Lower leg skin (tissue), 4 donors: ENCODE measurements at regions not wholly inside any gene's neighbourhood (a gene's known extent, or its start where the extent isn't known, plus 50 kb on each side); places are given as distances from the start of the nearest gene placed in this dataset.

Experiments
- DNase-seq, 2 donors: peaks; one replicate each; pipeline ENCODE4 v3.0.0-alpha.2; 2019; ENCODE audit warnings: low spot score in 2 of 2
- H3K4me3 ChIP-seq: fragments of 200-600 bp; sonication (generic); 2 replicates; pipeline ENCODE4 v1.5.1; 2017; ENCODE audit warnings: mild to moderate bottlenecking, low read depth; ENCODE audit not compliant: poor library complexity, severe bottlenecking
- CTCF ChIP-seq, 3 donors: fragments of 450-650 bp; IDR thresholded peaks; one replicate each; pipeline ENCODE4 v1.5.1; 2016; ENCODE audit warnings: antibody characterized with exemption in 3 of 3, mild to moderate bottlenecking in 3 of 3, moderate library complexity in 2 of 3
- POLR2A ChIP-seq, 2 donors: fragments of 450-650 bp; IDR thresholded peaks; one replicate each; pipeline ENCODE4 v1.6.1; 2016 to 2017; ENCODE audit warnings: antibody characterized with exemption in 2 of 2, mild to moderate bottlenecking in 1 of 2, moderate library complexity in 1 of 2
- WGBS, 2 donors: methylation state at CpG; one replicate each; pipeline ENCODE4 v1.1.5; 2018; 5-methylcytosine and 5-hydroxymethylcytosine counted together
- intact Hi-C: fragments of 100-400 bp; cut with DNase I; formaldehyde crosslinking; loops from one replicate; pipeline ENCODE4 v1.15.0; 2023; ENCODE audit warnings: low total_unique reads

DNA sequence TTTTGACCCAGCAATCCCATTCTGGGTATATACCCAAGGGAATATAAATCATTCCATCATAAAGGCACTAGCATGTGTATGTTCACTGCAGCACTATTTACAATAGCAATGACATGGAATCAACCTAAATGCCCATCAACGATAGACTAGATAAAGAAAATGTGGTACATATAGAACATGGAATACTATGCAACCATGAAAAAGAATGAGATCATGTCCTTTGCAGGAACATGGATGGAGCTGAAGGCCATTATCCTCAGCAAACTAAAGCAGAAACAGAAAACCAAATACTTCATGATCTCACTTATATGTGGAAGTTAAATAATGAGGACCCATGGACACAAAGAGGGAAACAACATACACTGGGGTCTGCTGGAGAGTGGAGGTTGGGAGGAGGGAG, 58.0 kb upstream of the STARD3NL start:
- no peak for DNase-seq
- 100% methylated on average over 1 of the region's 1 CpG for WGBS, 2 donors
- intact Hi-C loops: no loop called here
- no peak for TF ChIP-seq POLR2A (IDR thresholded peaks at IDR 0.05)
- no peak for TF ChIP-seq CTCF (IDR thresholded peaks at IDR 0.05)
- H3K4me3 ChIP-seq: no peak overlapping the region

- H3K4me3 ChIP-seq: no peak overlapping the region
- no peak for DNase-seq
- TF ChIP-seq POLR2A (IDR thresholded peaks at IDR 0.05) (no peak), CTCF (IDR thresholded peaks at IDR 0.05) (no peak)
- intact Hi-C loops: no loop called here
- WGBS, 2 donors: 72 to 77% methylated on average over 4 of the region's 4 CpGs
Measured at GRCh38 chr7:38122501-38122900, 55.5 kb upstream of the STARD3NL start.

GRCh38 chr7:38123494-38123893, 54.6 kb upstream of the STARD3NL start:
- no peak for TF ChIP-seq POLR2A (IDR thresholded peaks at IDR 0.05)
- no peak for TF ChIP-seq CTCF (IDR thresholded peaks at IDR 0.05)
- H3K4me3 ChIP-seq: no peak overlapping the region
- 83 to 91% methylated on average over 3 of the region's 3 CpGs for WGBS, 2 donors
- no peak for DNase-seq
- intact Hi-C loops: no loop called here

DNA sequence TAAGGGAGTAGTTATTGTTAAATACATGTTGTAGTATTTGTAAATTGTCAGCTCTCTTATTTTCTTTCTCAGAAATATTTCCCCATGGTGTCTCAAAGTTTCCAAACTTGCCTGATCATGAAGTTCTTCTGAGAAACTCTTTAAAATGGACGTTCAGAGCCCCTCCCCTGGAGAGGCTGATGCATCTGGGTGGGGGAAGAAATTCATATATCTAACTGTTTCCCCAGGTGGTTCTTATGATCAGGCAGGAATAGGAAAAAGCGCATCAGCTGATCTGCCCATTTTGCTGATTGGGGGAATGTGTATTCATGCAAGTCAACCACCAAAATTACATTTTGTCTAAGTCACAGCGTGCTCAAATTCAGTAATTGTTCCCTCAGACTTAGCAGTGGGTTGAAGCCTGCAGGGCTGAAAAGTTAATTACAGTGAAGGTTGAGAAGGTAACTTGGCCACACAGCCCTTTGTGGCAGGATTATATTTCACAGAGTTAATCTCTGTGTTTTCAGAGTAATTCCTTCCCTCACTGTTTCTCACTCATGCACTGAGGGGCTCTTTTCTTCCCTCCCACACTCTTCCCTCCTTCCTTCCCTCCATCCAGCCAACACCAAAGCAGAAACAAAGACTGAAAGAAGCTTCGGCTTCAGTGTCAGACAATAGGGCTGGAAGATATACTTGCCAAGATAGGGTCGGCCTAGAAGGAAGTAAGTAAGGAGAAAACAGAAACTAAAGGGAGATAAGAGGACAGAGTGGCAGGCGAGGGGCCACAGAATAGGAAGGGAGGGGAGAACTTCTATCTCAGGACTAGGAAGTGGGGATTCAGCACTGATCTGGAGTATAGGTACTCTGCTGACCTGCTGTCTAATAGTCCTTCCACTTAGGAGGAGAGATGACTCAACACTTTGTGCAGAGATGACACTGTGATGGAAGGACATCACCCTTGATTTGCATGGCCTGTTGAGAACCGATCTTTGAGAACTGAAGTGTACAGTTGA, 50.5 kb upstream of the STARD3NL start:
- H3K4me3 ChIP-seq: no peak overlapping the region

More for the DNA sequence above, 50.5 kb upstream of the STARD3NL start:
- TF ChIP-seq POLR2A (IDR thresholded peaks at IDR 0.05) (no peak), CTCF (IDR thresholded peaks at IDR 0.05) (no peak)
- no peak for DNase-seq
- 69% methylated on average over 7 of the region's 7 CpGs for WGBS, 2 donors
- intact Hi-C loops: no loop called here
